ENCODE measurements at regions not wholly inside any gene's neighbourhood (a gene's known extent, or its start where the extent isn't known, plus 50 kb on each side); places are given as distances from the start of the nearest gene placed in this dataset.
"Not testable (repeated sequence)": the region's sequence is repeated elsewhere in the genome, so short reads cannot be mapped to it uniquely, and the experiment has no call there.

DNA sequence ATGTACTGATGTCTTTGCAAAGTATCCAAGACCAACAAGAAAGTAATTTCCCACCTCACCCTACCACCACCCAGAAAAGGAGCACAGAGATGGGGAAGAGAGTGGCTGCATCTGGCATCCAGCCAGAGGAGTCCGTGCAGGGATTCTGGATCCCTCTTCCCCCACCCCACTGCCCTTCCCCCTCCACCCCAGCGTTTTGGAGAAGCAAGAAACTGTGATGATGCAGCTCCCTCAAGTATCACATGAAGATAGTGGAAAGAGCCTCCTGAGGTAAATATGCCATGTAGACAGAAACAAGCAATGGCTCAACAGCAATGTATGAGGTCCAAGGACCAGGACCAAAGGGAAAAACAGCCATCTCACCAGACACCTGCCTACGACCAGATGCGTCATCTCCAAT lies 153.8 kb downstream of the DEPDC1B start:
- no peak for DNase-seq
- Mint-ChIP-seq H3K27ac (no peak overlapping the region), H3K27me3 (peaks cover 4% of the 10 kb centered on the region), H3K36me3 (no peaks in the 10 kb centered on the region), H3K4me1 (ENCODE audit: low read depth) (no peaks in the 10 kb centered on the region), H3K4me3 (no peak overlapping the region), H3K9me3 (no peaks in the 10 kb centered on the region)
- intact Hi-C loops (cut with micrococcal nuclease) = no loop called here
- ChIA-PET POLR2A (no interaction called here), CTCF (no interaction called here)

DNA sequence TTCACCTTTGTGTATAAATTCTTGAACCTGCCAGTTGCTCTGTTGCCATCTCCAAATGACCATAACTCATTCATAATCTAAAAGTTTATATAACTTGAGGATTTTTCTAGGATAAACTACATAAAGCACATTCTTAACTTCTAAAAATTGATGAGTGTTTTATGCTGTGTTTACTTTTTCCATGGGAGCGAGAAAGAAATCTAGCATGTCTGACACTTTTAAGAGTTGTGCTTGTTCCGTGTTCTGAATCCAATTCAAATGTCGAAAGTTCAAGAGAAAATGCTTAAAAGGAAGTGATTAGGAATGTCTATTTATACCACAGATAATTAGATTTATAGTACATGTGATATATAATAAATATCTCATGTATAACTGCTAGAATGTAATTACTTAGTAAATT lies 154.4 kb downstream of the DEPDC1B start:
- no peak overlapping the region for H3K27ac Mint-ChIP-seq
- ChIA-PET POLR2A (no interaction called here), CTCF (no interaction called here)
- no peaks in the 10 kb centered on the region for H3K36me3 Mint-ChIP-seq
- no peak overlapping the region for H3K4me3 Mint-ChIP-seq
- intact Hi-C loops (cut with micrococcal nuclease) = no loop called here
- H3K4me1 Mint-ChIP-seq (ENCODE audit: low read depth) = no peaks in the 10 kb centered on the region
- H3K27me3 Mint-ChIP-seq = peaks cover 7% of the 10 kb centered on the region
- no peak for DNase-seq
- no peaks in the 10 kb centered on the region for H3K9me3 Mint-ChIP-seq

DNA sequence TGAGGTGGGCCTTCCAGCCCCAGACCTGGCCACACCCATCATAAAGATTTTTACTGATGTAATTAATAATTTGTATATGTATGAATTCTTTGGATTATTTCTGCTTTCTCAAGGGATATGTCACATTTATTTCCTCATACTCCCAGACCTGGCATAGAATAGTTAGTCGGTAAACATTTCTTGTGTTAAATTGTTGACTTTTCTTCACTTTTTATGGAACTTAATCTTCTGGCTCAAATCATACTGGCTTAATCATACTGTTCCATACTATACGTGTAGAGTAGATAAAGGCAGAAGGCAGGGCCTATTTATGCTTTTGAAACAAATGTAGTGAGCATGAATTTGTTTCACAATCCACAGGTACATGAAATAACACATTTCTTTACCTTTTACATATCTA lies 155.8 kb downstream of the DEPDC1B start:
- CTCF ChIA-PET = no interaction called here
- no peak for DNase-seq
- no peak overlapping the region for H3K27ac Mint-ChIP-seq
- H3K27me3 Mint-ChIP-seq = peaks cover 10% of the 10 kb centered on the region
- H3K36me3 Mint-ChIP-seq = no peaks in the 10 kb centered on the region
- no peak overlapping the region for H3K4me3 Mint-ChIP-seq
- intact Hi-C loops (cut with micrococcal nuclease) = no loop called here
- no peaks in the 10 kb centered on the region for H3K9me3 Mint-ChIP-seq
- POLR2A ChIA-PET = no interaction called here
- H3K4me1 Mint-ChIP-seq (ENCODE audit: low read depth) = no peaks in the 10 kb centered on the region

DNA sequence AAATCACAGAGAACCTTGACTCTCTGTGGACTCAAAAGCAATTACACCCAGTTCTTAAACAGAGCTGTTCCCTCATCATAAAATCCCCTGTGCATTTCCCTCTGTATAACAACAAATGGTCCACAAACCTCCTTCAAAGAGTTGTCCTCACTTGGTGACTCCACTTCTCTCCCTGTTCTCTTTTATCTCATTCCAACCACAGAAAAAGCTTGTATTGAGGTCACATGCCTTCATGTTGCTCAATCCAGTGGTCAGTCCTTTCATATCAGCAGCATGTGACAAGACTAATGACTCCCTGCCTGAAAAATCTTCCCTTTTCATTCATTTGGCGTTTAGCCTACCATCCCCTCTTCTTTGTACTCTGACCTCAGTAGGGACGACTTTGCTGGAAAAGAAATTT lies 158.0 kb downstream of the DEPDC1B start:
- H3K4me3 Mint-ChIP-seq = no peak overlapping the region
- no peak for DNase-seq
- ChIA-PET CTCF (no interaction called here), POLR2A (no interaction called here)
- intact Hi-C loops (cut with micrococcal nuclease) = no loop called here
- no peaks in the 10 kb centered on the region for H3K9me3 Mint-ChIP-seq
- no peaks in the 10 kb centered on the region for H3K36me3 Mint-ChIP-seq
- H3K27ac Mint-ChIP-seq = no peak overlapping the region
- H3K4me1 Mint-ChIP-seq (ENCODE audit: low read depth) = no peaks in the 10 kb centered on the region
- peaks cover 10% of the 10 kb centered on the region for H3K27me3 Mint-ChIP-seq

DNA sequence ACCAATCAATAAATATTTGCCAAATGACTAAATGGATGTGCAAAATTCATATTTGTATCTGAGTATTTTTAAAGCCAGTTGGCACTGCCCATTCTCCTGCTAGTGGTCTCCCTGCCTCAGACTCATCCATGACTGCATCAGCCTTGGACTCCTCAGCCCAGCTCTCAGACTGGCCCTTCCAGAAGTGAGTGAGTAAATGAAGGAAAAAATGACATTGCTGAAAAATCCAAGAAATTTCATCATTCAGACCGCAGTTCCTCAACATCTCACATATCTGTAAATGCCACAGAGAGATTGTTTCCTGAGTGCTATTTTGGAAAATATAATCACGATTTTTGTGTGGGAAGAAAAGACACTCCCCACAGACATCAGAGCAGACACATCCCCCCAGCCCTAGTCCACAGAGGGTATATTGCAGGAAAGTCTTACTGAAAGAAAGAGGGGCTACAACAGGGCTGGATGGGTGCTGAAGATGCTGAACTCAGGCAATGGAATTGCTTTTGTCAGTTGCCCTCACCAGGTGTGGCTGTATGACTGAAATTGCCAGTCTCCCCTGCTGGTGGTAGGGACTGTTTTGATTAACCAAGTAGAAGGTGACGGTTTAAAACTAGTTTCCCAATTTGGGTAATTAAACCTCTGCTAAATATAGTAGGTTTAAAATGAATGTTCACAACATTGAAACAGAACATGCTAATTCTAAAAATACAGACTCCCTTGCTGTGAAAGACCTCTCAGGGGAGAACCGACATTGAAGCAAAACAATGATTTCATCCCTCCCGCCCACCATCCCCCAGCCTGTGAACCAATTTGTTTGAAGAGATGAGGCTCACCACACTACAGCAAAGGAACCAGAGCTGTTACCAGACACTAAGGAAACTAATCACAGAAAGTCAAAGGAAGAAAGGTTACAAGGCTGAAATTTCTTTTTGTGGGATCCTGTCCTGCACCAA lies 158.8 kb downstream of the DEPDC1B start:
- ChIA-PET CTCF (no interaction called here), POLR2A (no interaction called here)
- Mint-ChIP-seq H3K4me3 (no peak overlapping the region), H3K4me1 (ENCODE audit: low read depth) (no peaks in the 10 kb centered on the region), H3K9me3 (no peaks in the 10 kb centered on the region), H3K36me3 (no peaks in the 10 kb centered on the region), H3K27ac (no peak overlapping the region), H3K27me3 (peaks cover 8% of the 10 kb centered on the region)
- intact Hi-C loops (cut with micrococcal nuclease) = no loop called here
- no peak for DNase-seq

DNA sequence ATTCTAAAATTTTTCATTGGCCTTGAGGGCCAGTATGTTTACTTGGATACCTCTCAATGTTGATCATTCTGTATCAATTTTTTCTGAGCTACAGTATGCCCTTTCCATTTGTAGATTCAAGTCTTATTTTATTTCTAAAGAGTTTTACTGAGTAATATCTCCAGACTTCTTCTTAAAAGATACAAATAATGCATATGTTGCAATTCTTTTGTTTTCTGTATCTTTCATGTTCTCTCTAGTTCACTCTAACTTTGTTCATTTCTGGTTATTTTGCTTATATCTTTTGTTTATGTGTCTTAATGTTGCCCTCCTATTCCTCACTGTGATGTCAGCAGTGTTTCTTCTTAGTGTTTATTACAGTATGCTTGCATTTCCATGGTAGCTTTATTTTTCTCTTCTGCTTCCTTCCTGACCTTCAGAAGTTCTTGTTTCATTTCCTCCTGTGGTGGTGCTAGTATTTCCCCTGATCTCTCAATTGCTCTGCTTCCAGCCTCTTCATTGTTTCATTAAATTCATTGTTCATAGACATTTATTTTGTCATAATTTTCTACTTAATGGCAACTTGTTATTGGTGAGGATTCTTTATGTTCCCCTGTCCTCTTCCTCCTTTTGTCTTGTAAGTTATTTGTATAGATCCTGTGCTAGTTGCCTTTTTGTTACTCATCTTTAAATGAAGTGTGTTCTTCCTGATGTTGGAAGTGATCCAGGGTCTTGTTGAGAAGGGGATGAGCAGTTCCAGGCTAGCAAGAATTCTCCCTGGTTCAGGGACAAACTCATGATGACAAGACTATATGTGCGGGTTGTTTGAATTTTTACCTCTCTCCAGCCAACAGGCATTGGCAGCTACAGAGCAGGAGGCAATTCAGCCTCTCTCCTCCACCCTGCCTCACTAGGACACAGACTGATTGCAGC lies 160.8 kb downstream of the DEPDC1B start:
- Mint-ChIP-seq H3K27ac (no peak overlapping the region), H3K4me3 (no peak overlapping the region), H3K27me3 (peaks cover 8% of the 10 kb centered on the region), H3K36me3 (no peaks in the 10 kb centered on the region), H3K4me1 (ENCODE audit: low read depth) (no peaks in the 10 kb centered on the region), H3K9me3 (no peaks in the 10 kb centered on the region)
- no peak for DNase-seq
- CTCF ChIA-PET = no interaction called here
- POLR2A ChIA-PET = no interaction called here
- intact Hi-C loops (cut with micrococcal nuclease) = no loop called here

DNA sequence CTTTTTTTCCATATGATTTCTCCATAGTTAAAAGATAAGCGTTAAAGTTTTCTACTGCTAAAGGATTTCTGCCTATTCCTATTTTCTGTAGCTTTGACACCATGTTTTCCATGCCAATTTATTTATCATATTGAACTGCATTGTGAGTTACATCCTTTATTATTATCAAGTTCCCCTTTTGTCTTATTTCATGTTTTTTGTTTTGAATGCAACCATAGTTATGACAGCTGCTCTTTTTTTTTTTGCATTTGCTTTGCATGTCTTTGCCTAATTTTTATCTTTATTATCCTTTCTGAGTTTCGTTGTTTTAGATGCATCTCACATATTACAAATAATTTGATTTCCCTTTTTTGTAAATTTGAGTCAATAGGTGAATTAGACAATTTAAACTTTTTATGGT lies 161.5 kb downstream of the DEPDC1B start:
- intact Hi-C loops (cut with micrococcal nuclease) = no loop called here
- CTCF ChIA-PET = no interaction called here

DNA sequence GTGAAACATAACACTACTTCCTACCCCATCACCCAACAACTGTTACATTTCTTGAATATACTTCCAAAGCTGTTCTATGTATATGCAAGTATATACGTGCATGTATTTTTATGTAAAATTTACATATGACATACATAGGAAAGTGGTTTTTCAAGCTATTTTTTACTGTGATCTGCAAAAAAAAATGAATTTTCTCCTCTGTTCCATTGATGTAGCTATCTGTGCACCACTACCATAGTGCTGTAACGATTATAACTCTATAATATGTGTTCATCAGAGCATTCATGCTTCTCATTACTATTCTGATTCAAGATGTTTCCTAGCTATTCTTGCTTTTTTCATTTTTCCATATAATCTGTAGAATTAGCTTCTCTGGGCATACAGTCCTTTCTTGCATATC lies 164.0 kb downstream of the DEPDC1B start:
- no peaks in the 10 kb centered on the region for H3K36me3 Mint-ChIP-seq
- no peak overlapping the region for H3K4me3 Mint-ChIP-seq
- ChIA-PET CTCF (no interaction called here), POLR2A (no interaction called here)
- H3K27me3 Mint-ChIP-seq = peaks cover 6% of the 10 kb centered on the region
- no peaks in the 10 kb centered on the region for H3K9me3 Mint-ChIP-seq
- intact Hi-C loops (cut with micrococcal nuclease) = no loop called here
- no peak for DNase-seq
- H3K27ac Mint-ChIP-seq = no peak overlapping the region
- no peaks in the 10 kb centered on the region for H3K4me1 Mint-ChIP-seq (ENCODE audit: low read depth)

More for the DNA sequence above, 161.5 kb downstream of the DEPDC1B start:
- H3K9me3 Mint-ChIP-seq = no peaks in the 10 kb centered on the region
- H3K4me1 Mint-ChIP-seq (ENCODE audit: low read depth) = no peaks in the 10 kb centered on the region
- H3K4me3 Mint-ChIP-seq = no peak overlapping the region
- no peaks in the 10 kb centered on the region for H3K36me3 Mint-ChIP-seq
- no peak for DNase-seq
- H3K27ac Mint-ChIP-seq = no peak overlapping the region
- H3K27me3 Mint-ChIP-seq = peaks cover 8% of the 10 kb centered on the region
- POLR2A ChIA-PET = no interaction called here

DNA sequence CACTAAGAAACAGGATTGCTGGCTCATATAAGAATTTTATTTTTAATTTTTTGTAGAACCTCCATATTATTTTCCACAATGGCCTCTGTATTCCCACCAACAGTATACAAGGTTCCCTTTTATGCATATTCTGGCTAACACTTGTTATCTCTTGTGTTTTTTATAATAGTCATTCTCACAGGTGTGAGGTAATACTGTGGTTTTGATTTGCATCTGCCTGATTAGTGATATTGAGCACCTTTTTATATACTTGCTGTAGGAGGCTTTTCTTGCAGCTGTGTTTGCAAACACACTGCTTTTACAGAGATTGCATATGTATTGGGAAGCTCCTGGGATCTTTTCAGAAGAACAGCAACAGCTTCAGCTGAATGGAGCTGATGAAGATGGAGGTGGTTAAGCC lies 164.8 kb downstream of the DEPDC1B start:
- Mint-ChIP-seq H3K36me3 (no peaks in the 10 kb centered on the region), H3K27ac (no peak overlapping the region), H3K27me3 (no peaks in the 10 kb centered on the region), H3K9me3 (no peaks in the 10 kb centered on the region), H3K4me3 (no peak overlapping the region), H3K4me1 (ENCODE audit: low read depth) (no peaks in the 10 kb centered on the region)
- ChIA-PET CTCF (no interaction called here), POLR2A (no interaction called here)
- intact Hi-C loops (cut with micrococcal nuclease) = no loop called here
- DNase-seq = no peak

DNA sequence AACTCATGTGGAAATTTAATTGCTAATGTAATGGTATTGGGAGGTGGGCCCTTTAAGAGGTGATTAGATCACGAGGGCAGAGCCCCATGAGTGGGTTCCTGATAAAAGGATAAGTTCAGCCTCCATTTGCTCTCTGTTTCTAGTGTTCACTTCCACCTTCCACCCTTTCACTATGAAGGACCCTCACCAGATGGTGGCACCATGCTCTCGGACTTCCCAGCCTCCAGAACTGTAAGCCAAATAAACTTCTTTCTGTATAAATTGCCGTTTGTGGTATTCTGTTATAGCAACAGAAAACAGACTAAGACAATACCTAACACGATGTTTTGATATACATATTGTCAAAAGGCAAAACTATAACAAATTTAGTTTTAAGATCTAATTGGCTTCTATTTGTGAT lies 166.2 kb downstream of the DEPDC1B start:
- Mint-ChIP-seq H3K9me3 (no peaks in the 10 kb centered on the region), H3K27ac (no peak overlapping the region), H3K4me1 (ENCODE audit: low read depth) (no peaks in the 10 kb centered on the region), H3K4me3 (no peak overlapping the region), H3K27me3 (no peaks in the 10 kb centered on the region), H3K36me3 (no peaks in the 10 kb centered on the region)
- intact Hi-C loops (cut with micrococcal nuclease) = no loop called here
- CTCF ChIA-PET = no interaction called here
- POLR2A ChIA-PET = no interaction called here
- DNase-seq = no peak

DNA sequence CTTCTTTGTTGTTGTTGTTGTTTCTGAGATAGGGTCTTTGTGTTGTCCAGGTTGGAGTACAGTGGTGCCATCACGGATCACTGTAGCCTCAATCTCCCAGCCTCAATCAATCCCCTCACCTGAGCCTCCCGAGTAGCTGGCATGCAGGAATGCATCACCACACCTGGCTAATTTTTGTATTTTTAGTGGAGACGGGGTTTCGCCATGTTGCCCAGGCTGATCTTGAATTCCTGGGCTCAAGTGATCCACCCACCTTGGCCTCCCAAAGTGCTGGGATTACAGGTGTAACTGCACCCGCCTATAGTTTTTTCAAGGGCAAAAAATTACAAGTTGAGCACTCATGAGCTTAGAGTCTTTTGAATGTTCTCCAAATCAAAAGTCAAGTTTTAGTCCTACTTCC lies 167.2 kb downstream of the DEPDC1B start:
- POLR2A ChIA-PET; H3K4me1 Mint-ChIP-seq (ENCODE audit: low read depth); H3K27ac Mint-ChIP-seq; H3K4me3 Mint-ChIP-seq; H3K9me3 Mint-ChIP-seq; H3K27me3 Mint-ChIP-seq; DNase-seq; H3K36me3 Mint-ChIP-seq; intact Hi-C loops (cut with micrococcal nuclease): not testable (repeated sequence)
- CTCF ChIA-PET = interaction anchor here (0.7 kb wide), 1 partner anchor 286 kb away, joined by 3 read pairs; no protein-coding TSS in a partner anchor

DNA sequence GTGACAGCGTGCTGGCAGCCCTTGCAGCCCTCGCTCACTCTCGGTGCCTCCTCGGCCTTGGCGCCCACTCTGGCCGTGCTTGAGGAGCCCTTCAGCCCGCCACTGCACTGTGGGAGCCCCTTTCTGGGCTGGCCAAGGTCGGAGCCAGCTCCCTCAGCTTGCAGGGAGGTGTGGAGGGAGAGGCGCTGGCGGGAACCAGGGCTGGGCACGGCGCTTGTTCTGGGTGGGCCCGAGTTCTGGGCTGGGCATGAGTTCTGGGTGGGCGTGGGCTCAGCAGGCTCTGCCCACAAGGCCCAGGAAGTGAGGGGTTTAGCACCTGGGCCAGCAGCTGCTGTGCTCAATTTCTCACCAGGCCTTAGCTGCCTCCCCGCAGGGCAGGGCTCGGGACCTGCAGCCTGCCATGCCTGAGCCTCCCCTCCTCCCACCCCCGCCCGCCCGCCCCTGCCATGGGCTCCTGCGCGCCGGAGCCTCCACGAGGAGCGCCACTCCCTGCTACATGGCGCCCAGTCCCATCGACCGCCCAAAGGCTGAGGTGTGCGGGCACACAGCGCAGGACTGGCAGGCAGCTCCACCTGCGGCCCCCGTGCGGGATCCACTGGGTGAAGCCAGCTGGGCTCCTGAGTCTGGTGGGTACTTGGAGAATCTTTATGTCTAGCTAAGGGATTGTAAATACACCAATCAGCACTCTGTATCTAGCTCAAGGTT lies 169.7 kb downstream of the DEPDC1B start:
- H3K4me1 Mint-ChIP-seq (ENCODE audit: low read depth); H3K4me3 Mint-ChIP-seq; intact Hi-C loops (cut with micrococcal nuclease); DNase-seq; CTCF ChIA-PET; H3K9me3 Mint-ChIP-seq; H3K36me3 Mint-ChIP-seq; H3K27me3 Mint-ChIP-seq; H3K27ac Mint-ChIP-seq; POLR2A ChIA-PET: not testable (repeated sequence)
